PC-9 (cell line): ENCODE measurements at regions not wholly inside any gene's neighbourhood (a gene's known extent, or its start where the extent isn't known, plus 50 kb on each side); places are given as distances from the start of the nearest gene placed in this dataset.

Experiments used
- EZH2 ChIP-seq: fragments of 200-600 bp; sonication (generic); IDR thresholded peaks from 2 replicates; pipeline ENCODE4 v1.8.0; 2017; ENCODE audit warnings: antibody characterized with exemption, low read depth
- TF ChIP-seq, protein P1 (sequence below): fragments of 200-600 bp; sonication (generic); conservative IDR thresholded peaks from 2 replicates; pipeline ENCODE4 v1.6.1; 2017; ENCODE audit warnings: mixed run types, antibody characterized with exemption, mild to moderate bottlenecking, moderate library complexity

DNA sequence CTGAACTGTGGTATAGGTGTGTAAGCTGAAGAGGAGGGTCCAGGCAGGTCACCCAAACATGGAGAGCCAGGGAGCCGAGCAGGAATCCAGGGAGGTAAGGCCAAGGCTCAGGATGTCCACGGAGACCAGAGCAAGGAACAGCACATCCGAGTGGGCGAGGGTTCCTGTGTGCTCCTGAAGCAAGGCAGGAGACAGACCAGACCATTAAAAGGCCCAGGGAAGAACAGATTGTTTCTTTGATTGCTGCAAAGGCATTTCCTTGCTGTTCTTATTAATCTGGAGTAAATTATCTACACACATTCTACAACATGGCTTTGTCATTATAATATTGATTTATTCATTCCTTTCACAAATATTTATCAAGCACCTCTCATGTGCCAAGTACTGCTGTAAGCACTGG is 50.1 kb upstream of the SPTBN1 start:
- TF ChIP-seq, protein P1, sequence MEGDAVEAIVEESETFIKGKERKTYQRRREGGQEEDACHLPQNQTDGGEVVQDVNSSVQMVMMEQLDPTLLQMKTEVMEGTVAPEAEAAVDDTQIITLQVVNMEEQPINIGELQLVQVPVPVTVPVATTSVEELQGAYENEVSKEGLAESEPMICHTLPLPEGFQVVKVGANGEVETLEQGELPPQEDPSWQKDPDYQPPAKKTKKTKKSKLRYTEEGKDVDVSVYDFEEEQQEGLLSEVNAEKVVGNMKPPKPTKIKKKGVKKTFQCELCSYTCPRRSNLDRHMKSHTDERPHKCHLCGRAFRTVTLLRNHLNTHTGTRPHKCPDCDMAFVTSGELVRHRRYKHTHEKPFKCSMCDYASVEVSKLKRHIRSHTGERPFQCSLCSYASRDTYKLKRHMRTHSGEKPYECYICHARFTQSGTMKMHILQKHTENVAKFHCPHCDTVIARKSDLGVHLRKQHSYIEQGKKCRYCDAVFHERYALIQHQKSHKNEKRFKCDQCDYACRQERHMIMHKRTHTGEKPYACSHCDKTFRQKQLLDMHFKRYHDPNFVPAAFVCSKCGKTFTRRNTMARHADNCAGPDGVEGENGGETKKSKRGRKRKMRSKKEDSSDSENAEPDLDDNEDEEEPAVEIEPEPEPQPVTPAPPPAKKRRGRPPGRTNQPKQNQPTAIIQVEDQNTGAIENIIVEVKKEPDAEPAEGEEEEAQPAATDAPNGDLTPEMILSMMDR, result no peak
- no peak for TF ChIP-seq EZH2
